GM21786 (cell line): ENCODE measurements at regions not wholly inside any gene's neighbourhood (a gene's known extent, or its start where the extent isn't known, plus 50 kb on each side); places are given as distances from the start of the nearest gene placed in this dataset.

Source experiments
- ATAC-seq: cut with Tn5 transposase; IDR thresholded peaks from one replicate; pipeline ENCODE4 v1.9.1; 2021; ENCODE audit not compliant: unreplicated experiment

GRCh38 chr17:74070998-74071679, 132.3 kb upstream of the RPL38 start:
- ATAC-seq: no peak

DNA sequence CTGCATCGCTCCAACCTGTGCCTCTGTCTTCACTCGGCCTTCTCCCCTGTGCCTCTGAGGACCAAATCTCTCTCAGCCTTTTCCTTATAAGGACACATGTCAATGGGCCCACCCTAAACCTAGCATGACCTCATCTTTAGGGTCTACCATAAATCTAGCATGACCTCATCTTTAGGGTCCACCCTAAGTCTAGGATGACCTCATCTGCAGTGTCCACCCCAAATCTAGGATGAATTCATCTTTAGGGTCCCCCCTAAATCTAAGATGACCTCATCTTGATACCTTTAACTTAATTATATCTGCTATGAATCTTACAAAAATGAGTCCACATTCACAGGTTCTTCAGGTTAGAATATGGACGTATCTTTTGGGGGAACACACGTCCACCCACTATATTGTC, 131.1 kb upstream of the RPL38 start:
- no peak for ATAC-seq

DNA sequence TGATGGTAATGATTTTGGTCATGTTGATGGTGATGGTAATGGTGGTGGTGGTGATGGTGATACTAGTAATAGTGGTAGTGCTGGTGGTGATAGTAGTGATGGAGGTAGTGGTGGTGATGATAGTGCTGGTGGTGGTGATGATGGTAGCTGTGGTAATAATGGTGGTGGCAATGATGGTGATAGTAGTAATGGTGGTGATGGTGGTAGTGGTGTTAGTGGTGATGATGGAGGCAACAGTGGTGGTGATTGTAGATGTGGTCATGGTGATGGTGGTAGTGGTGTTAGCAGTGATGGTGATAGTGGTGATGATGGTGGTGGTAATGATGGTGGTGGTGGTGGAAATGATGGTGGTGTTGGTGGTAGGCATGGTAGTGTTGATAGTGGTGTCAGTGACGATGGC, 127.0 kb upstream of the RPL38 start:
- ATAC-seq: no peak

- no peak for ATAC-seq
These were observed 126.2 kb upstream of the RPL38 start for GRCh38 chr17:74077231-74077630.

DNA sequence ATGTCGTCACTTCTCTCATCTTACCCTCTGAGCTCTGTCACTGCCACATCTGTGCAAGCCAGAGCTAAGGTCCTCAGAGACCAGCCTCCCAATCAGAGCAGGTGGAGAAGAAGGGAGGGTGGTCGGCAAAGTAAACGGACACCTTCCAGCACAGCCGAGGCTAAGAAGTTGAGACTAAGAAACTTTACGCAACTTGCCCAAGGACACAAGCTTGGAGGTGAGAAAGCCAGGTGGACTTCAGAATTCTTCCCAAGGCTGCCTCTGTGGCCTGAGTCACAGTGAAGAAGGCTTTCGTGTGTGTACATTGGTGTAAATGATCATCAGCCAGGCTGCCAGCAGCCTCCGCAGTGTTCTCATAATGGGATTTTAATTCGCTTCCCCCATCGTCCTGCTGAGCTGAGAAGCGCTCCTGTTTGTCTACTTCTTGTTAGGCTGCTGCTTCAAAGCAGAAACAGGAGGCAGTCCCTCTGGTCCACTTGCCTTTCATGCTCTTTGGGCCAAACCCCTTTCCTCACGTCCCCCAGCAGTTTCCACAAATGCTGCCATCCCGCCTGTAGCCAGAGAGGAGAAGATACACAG, 125.0 kb upstream of the RPL38 start:
- no peak for ATAC-seq

GRCh38 chr17:74079537-74080300, 123.8 kb upstream of the RPL38 start:
- no peak for ATAC-seq

GRCh38 chr17:74080656-74081582, 122.6 kb upstream of the RPL38 start:
- no peak for ATAC-seq

DNA sequence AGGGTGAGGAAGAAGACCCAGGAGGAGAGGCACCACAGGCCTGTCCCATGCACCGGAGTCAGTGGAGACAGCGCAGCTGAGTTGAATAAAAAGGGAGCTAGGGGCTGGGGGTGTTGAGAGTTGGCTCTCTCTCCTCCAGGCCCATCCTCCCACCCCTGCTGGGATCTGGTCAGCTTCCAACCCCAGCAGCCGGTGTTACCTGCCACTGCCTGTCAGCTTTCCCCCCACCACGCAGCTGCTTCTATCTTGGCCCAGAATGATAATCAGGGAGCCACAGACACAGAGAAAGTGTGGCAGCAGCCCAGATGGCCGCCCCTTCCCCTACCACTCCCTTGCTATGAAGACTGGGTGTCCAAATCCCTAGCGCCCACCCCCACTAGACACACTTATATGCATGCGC, 120.6 kb upstream of the RPL38 start:
- ATAC-seq: no peak

GRCh38 chr17:74083321-74083720, 120.2 kb upstream of the RPL38 start:
- ATAC-seq: no peak

DNA sequence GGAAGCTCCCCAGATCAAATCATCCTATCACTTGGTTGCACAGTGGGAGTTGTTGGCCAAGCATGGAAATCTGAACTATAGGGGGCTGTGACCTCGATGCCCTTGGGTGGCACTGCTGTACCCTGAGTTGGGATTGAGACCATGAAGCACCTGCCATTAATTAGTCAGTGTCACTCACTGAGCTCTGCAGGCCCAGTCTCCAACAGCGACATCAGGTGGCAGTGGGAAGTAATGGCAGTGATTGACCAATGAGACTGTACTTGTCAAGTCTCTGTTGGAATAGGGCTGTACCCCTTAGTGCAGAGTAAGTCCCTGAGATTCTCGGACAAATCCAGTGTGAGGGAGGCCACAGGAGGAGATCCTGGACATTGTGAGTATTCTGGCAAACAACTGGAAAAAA, 118.0 kb upstream of the RPL38 start:
- ATAC-seq: no peak

- ATAC-seq: no peak
These were observed 116.4 kb upstream of the RPL38 start for GRCh38 chr17:74087002-74087585.

DNA sequence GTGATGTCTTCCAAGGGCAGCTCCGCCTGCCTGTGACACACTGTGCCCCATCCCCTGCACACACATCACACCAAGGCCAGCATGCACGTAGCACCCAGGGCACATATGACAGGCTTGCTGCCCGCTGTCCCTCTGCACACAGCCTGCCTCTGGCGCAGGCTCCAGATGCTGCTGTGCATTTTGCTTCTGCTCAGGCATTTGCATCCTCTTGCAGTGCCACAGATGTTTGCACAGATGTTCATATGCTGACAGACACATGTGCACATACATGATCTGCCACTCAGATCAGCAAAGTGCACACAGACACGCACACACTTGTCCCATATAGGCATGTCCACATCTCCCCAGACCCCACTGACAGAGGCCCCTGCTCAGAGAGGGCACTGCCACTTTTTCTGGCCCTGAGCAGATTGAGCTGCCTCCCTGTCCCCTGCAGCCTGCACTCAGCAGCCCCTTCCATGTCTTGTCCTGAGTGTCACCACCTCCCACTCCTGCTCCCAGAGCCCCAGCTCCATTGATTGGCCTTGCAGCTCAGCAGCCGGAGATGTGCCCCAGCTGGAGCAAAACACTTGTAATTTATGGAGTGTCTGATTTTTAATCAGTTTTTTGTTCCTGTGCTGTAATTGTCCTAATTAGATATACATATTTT, 115.1 kb upstream of the RPL38 start:
- ATAC-seq: no peak

GRCh38 chr17:74088934-74089329, 114.5 kb upstream of the RPL38 start:
- ATAC-seq: no peak

DNA sequence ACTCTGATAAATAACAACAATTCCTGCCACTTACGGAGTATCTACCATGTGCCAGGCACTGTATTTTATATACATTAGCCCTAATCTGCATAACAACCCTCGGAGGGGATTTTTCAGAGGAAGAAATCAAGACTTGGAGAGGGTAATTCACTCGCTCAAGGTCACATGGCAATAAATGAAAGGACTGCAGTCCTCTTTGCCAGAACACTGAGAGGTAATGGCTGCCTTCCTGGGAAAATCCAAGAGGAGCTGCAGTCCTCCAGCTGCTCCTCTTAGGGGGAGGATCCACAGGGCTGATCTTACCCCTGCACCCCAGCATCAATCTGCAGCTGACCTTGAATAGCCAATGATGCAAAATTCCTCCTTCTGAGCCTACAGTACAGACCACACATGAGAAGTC, 114.1 kb upstream of the RPL38 start:
- no peak for ATAC-seq

GRCh38 chr17:74089869-74090464, 113.5 kb upstream of the RPL38 start:
- no peak for ATAC-seq

DNA sequence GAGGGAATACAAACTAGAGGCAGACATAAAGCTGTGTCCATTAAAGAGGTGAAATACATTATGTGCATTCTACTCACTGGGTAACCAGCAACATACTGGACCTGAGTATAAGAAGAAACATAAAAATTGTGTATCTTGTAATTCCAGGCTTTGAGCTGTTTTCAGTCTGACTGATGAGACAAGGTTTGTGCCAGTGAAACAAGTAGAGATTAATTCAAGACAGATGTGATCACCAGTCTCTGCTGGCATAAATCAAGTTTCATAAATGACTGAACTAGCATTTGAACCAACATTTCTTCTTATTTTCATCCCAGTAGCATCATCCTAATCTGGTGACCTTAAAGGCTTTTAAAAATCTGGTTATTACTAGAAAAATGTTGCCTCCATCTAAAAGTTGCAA, 108.8 kb upstream of the RPL38 start:
- no peak for ATAC-seq

GRCh38 chr17:74096456-74096855, 107.0 kb upstream of the RPL38 start:
- ATAC-seq: no peak

GRCh38 chr17:74097450-74098135, 105.9 kb upstream of the RPL38 start:
- ATAC-seq: no peak
